Heart left ventricle (tissue), 16 donors: ENCODE measurements at regions not wholly inside any gene's neighbourhood (a gene's known extent, or its start where the extent isn't known, plus 50 kb on each side); places are given as distances from the start of the nearest gene placed in this dataset.

Experiments
- ATAC-seq, 4 donors: fragments of 200-7000 bp; cut with Tn5 transposase; one replicate each; pipeline ENCODE4 v1.9.1; 2020 to 2022; ENCODE audit warnings: moderate library complexity in 4 of 4, mild to moderate bottlenecking in 3 of 4, moderate number of reproducible peaks in 1 of 4
- DNase-seq, 5 donors: peaks; one replicate each; pipeline ENCODE4 v3.0.0-alpha.2; 2020
- H3K27ac ChIP-seq, 12 donors: fragments of 200-600 bp; sonication (generic) in 4 of 12; one replicate each; pipeline versions ENCODE4 v1.5.0 to v1.8.0; 2016 to 2022; ENCODE audit warnings: mild to moderate bottlenecking in 2 of 12
- H3K27me3 ChIP-seq, 9 donors: fragments of 200-600 bp; sonication (generic) in 2 of 9; one replicate each; pipeline versions ENCODE4 v1.5.1 to v1.8.0; 2016 to 2022; ENCODE audit warnings: mild to moderate bottlenecking in 3 of 9
- H3K36me3 ChIP-seq, 9 donors: fragments of 200-600 bp; sonication (generic) in 2 of 9; one replicate each; pipeline versions ENCODE4 v1.5.0 to v1.8.0; 2018 to 2022; ENCODE audit warnings: mild to moderate bottlenecking in 2 of 9
- H3K4me1 ChIP-seq, 12 donors: fragments of 200-600 bp; sonication (generic) in 4 of 12; one replicate each; pipeline versions ENCODE4 v1.5.0 to v1.8.0; 2016 to 2022; ENCODE audit warnings: mild to moderate bottlenecking in 3 of 12
- H3K4me3 ChIP-seq, 12 donors: fragments of 200-600 bp; sonication (generic) in 4 of 12; one replicate each; pipeline versions ENCODE4 v1.5.0 to v1.8.0; 2017 to 2022; ENCODE audit warnings: mild to moderate bottlenecking in 9 of 12, moderate library complexity in 4 of 12
- H3K9me3 ChIP-seq, 12 donors: fragments of 200-600 bp; sonication (generic) in 4 of 12; one replicate each; pipeline versions ENCODE4 v1.5.0 to v1.8.0; 2016 to 2022; ENCODE audit warnings: mild to moderate bottlenecking in 1 of 12
- CTCF ChIP-seq, 12 donors: fragments of 200-600 bp; sonication (generic) in 4 of 12; IDR thresholded peaks; one replicate each; pipeline versions ENCODE4 v1.5.0 to v1.8.0; 2018 to 2022; ENCODE audit warnings: antibody characterized with exemption in 12 of 12, mild to moderate bottlenecking in 5 of 12
- POLR2A ChIP-seq, 2 donors: fragments of 450-650 bp; IDR thresholded peaks; one replicate each; pipeline ENCODE4 v1.6.1; 2017; ENCODE audit warnings: antibody characterized with exemption in 2 of 2, mild to moderate bottlenecking in 2 of 2, moderate library complexity in 2 of 2
- WGBS, 4 donors: extraction: QIAGEN DNeasy Blood & Tissue Kit in 2 of 4; methylation state at CpG; one replicate each; pipeline versions ENCODE4 v1.1.5 to v1.1.7; 2013 to 2018; 5-methylcytosine and 5-hydroxymethylcytosine counted together
- intact Hi-C, 10 donors: fragments of 100-400 bp; cut with DNase I; formaldehyde crosslinking; loops; one replicate each; pipeline versions ENCODE4 v1.11.1 to v1.14.2; 2022
- donor health status: ischemic (EF 13 %, LVEDD 7.1; RV severe dilation, severe dysfunction).
- donor health status: healthy with polysubstance abuse.
- donor health status: DM: no; HTN: yes; CAD: no.
- donor health status: DM: no; HTN: no; CAD: no.
- donor health status: ischemic (EF 25% LVEDD 6.9; RV normal size, moderate dysfunction).
- donor health status: ischemic (EF 25% LVEDD 5.7; RV mildly dilated, moderate dysfunction).
- donor health status: healthy.
- donor health status: DM: yes; HTN: yes; CAD: no.
- donor health status: ischemic (EF 35%, LVEDD 5.7; RV mildly dilated, moderate dysfunction).
- donor health status: nonischemic (EF 11% LVEDD 7.7; RV severe dilation, severe dysfunction).
- donor health status: DM: yes; HTN: yes; CAD: no.
- donor health status: PGD.
- donor health status: ischemic (EF 29% LVEDD 5.4; RV normal size, mild dysfunction).
- donor health status: nonischemic (EF 23%, LVEDD 6.1; RV moderate dilation, normal function).

DNA sequence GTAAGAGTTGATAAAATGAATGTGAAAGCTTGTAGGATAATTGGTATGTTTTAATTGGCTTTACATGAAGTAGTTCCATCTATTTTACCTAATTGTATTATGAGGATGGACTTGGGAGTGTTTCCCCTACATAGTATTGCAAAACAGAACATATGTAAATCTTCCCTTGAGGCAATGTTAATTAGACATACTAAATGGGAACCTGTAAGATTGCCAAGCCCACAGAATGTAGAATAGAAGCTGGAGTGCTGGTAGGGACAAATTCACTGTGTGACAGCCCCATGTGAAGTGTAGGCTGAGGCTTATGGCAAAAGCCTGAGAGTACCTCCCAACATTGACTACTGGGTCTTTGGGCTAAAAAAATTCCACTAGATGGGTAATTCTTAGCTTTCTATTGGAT is 615.0 kb upstream of the AMOT start:
- TF ChIP-seq POLR2A (IDR thresholded peaks at IDR 0.05) (no peak), CTCF (IDR thresholded peaks at IDR 0.05) (no peak)
- H3K36me3 ChIP-seq: no peaks in the 10 kb centered on the region
- intact Hi-C loops: no loop called here
- no peaks in the 10 kb centered on the region for H3K4me1 ChIP-seq
- DNase-seq (no peak), ATAC-seq (no peak)
- peaks cover 0 to 5% (median 0%) of the 10 kb centered on the region in 12 donors for H3K9me3 ChIP-seq
- no peak overlapping the region for H3K4me3 ChIP-seq
- H3K27me3 ChIP-seq: no peaks in the 10 kb centered on the region
- no peak overlapping the region for H3K27ac ChIP-seq

GRCh38 chrX:113429011-113429410 is 588.4 kb upstream of the AMOT start:
- intact Hi-C loops: no loop called here
- TF ChIP-seq POLR2A (IDR thresholded peaks at IDR 0.05) (no peak), CTCF (IDR thresholded peaks at IDR 0.05) (no peak)
- Histone ChIP-seq H3K27me3 (no peaks in the 10 kb centered on the region), H3K36me3 (no peaks in the 10 kb centered on the region), H3K4me3 (no peak overlapping the region), H3K27ac (no peak overlapping the region), H3K9me3 (peaks cover 0 to 7% (median 0%) of the 10 kb centered on the region in 12 donors), H3K4me1 (no peaks in the 10 kb centered on the region)
- DNase-seq (no peak), ATAC-seq (no peak)
- 85 to 100% (median 100%) methylated on average over 1 of the region's 1 CpG for WGBS, 4 donors

DNA sequence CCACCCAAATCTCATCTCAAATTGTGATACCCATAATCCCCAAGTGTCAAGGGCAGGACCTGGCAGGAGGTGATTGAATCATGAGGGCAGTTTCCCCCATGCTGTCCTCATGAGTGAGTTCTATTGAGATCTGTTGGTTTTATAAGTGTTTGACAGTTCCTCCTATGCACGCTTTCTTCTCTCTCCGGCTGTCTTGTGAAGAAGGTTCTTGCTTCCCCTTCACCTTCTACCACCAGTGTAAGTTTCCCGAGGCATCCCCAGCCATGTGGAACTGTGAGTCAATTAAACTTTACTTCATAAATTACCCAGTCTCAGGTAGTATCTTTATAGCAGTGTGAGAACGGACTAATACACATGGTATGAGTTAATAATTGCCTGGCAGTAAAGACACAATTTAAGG is 581.7 kb upstream of the AMOT start:
- no peak for DNase-seq
- peaks cover 0 to 7% (median 0%) of the 10 kb centered on the region in 12 donors for H3K9me3 ChIP-seq
- H3K4me1 ChIP-seq: no peaks in the 10 kb centered on the region
- H3K4me3 ChIP-seq: no peak overlapping the region
- ATAC-seq: no peak
- 73 to 85% (median 81%) methylated on average over 4 of the region's 4 CpGs for WGBS, 4 donors
- intact Hi-C loops: no loop called here
- H3K27ac ChIP-seq: no peak overlapping the region
- no peaks in the 10 kb centered on the region for H3K27me3 ChIP-seq
- TF ChIP-seq CTCF (IDR thresholded peaks at IDR 0.05) (no peak), POLR2A (IDR thresholded peaks at IDR 0.05) (no peak)
- no peaks in the 10 kb centered on the region for H3K36me3 ChIP-seq

- Histone ChIP-seq H3K4me1 (no peaks in the 10 kb centered on the region), H3K27me3 (no peaks in the 10 kb centered on the region), H3K36me3 (no peaks in the 10 kb centered on the region), H3K27ac (no peak overlapping the region), H3K9me3 (peaks cover 0 to 7% (median 0%) of the 10 kb centered on the region in 12 donors), H3K4me3 (no peak overlapping the region)
- DNase-seq: no peak
- ATAC-seq: no peak
- WGBS, 4 donors: 67 to 80% (median 74%) methylated on average over 1 of the region's 1 CpG
- intact Hi-C loops: no loop called here
- no peak for TF ChIP-seq CTCF (IDR thresholded peaks at IDR 0.05)
- TF ChIP-seq POLR2A (IDR thresholded peaks at IDR 0.05): no peak
Measured at GRCh38 chrX:113421432-113421831, 580.8 kb upstream of the AMOT start.
